Mammary epithelial cell (primary cell): ENCODE measurements at regions not wholly inside any gene's neighbourhood (a gene's known extent, or its start where the extent isn't known, plus 50 kb on each side); places are given as distances from the start of the nearest gene placed in this dataset.

Experiments used
- EZH2 ChIP-seq: IDR thresholded peaks from 2 replicates; pipeline ENCODE4 v1.6.1; 2012; ENCODE audit warnings: low read length, inconsistent platforms, borderline replicate concordance
- TF ChIP-seq, protein P1 (sequence below), 2 donors: IDR thresholded peaks in 1 of 2; conservative IDR thresholded peaks in 1 of 2; 2 replicates each; pipeline ENCODE4 v1.5.1; 2011 to 2012; ENCODE audit warnings: inconsistent platforms in 2 of 2, low read length in 2 of 2, mild to moderate bottlenecking in 2 of 2, control low read depth in 1 of 2, low read depth in 1 of 2; ENCODE audit not compliant: insufficient read depth in 1 of 2; ENCODE audit errors: extremely low read depth in 1 of 2

GRCh38 chr14:89600950-89601826 lies 184.2 kb upstream of the FOXN3 start:
- TF ChIP-seq, protein P1, sequence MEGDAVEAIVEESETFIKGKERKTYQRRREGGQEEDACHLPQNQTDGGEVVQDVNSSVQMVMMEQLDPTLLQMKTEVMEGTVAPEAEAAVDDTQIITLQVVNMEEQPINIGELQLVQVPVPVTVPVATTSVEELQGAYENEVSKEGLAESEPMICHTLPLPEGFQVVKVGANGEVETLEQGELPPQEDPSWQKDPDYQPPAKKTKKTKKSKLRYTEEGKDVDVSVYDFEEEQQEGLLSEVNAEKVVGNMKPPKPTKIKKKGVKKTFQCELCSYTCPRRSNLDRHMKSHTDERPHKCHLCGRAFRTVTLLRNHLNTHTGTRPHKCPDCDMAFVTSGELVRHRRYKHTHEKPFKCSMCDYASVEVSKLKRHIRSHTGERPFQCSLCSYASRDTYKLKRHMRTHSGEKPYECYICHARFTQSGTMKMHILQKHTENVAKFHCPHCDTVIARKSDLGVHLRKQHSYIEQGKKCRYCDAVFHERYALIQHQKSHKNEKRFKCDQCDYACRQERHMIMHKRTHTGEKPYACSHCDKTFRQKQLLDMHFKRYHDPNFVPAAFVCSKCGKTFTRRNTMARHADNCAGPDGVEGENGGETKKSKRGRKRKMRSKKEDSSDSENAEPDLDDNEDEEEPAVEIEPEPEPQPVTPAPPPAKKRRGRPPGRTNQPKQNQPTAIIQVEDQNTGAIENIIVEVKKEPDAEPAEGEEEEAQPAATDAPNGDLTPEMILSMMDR (conservative IDR thresholded peaks at IDR 0.05 in 1 of 2, IDR thresholded peaks at IDR 0.05 in 1 of 2; ENCODE audit: extremely low read depth in 1 of 2, insufficient read depth in 1 of 2, low read depth in 1 of 2, low read length in 2 of 2) = no peak
- TF ChIP-seq EZH2 = no peak
